ENCODE measurements at regions not wholly inside any gene's neighbourhood (a gene's known extent, or its start where the extent isn't known, plus 50 kb on each side); places are given as distances from the start of the nearest gene placed in this dataset.
"Not testable (repeated sequence)": the region's sequence is repeated elsewhere in the genome, so short reads cannot be mapped to it uniquely, and the experiment has no call there.

DNA sequence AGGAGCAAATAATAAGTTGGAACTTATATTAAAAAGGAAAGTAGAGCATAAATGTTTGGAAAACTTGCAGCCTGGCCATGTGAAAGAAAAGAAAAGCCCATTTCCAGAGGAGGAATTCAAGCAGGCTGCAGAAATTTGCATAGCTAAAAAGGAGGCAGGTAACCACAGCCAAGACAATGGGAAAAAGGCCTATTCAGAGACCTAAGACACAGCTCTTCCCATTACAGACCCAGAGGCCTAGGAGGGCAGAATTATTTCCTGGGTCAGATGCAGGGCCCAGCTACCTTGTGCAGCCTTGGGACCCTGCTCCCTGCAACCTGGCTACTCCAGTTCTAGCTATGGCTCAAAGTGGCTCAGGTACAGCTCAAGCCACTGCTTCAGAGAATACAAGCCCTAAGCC, 234.6 kb upstream of the BCHE start:
- Mint-ChIP-seq H3K9me3 (peaks cover 3 to 9% of the 10 kb centered on the region in 2 donors), H3K27ac (no peak overlapping the region), H3K36me3 (no peaks in the 10 kb centered on the region)
- DNase-seq (ENCODE audit: low spot score in 2 of 2) = no peak
- ATAC-seq = no peak

DNA sequence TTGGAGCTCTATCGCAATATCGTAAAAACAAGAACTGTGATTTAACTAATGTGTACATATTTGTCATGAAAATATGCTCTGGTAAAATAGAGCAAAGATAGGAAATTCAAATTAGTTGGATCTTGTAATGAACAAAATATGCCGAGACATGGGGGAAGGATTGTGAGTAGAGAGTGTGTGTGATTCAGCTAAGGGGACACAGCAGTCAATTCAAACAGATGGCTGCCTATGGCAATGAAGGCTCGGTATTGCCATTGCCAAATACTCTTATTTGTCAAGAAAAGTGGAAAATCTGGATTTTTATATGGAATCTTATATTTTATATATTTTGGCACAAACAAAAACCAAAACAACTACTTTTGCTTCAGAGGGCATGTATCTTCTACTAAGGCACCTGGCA, 227.3 kb upstream of the BCHE start:
- Mint-ChIP-seq H3K27ac (no peak overlapping the region), H3K36me3 (no peaks in the 10 kb centered on the region), H3K9me3 (peaks cover 0 to 7% of the 10 kb centered on the region in 2 donors)
- no peak for ATAC-seq
- no peak for DNase-seq (ENCODE audit: low spot score in 2 of 2)

GRCh38 chr3:166060789-166061479, 223.7 kb upstream of the BCHE start:
- no peaks in the 10 kb centered on the region for H3K36me3 Mint-ChIP-seq
- peaks cover 0 to 11% of the 10 kb centered on the region in 2 donors for H3K9me3 Mint-ChIP-seq
- ATAC-seq = no peak
- H3K27ac Mint-ChIP-seq = no peak overlapping the region
- DNase-seq (ENCODE audit: low spot score in 2 of 2) = no peak

GRCh38 chr3:166052440-166052839, 215.2 kb upstream of the BCHE start:
- H3K9me3 Mint-ChIP-seq = peaks cover 12 to 27% of the 10 kb centered on the region in 2 donors
- ATAC-seq = no peak

DNA sequence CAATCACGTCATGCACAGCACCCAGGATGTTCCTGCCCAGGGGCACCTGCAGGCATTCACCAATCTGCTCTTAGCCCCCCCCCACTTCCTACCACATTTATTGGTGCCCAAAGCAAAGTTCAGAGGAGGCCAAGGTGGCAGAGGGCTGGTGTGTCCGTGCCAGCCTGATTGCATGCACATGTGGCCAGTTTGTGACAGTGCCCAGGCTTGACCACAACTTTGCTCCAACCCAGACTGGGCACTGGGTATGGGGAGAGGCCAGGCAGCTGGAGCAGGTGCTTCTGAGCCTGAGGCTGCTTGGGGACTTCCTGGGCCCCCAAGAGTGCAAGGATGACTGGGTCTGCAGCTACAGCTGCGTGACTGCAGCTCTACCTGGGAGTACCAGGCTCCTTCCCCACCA, 192.3 kb upstream of the BCHE start:
- Mint-ChIP-seq H3K36me3 (peaks cover 0 to 4% of the 10 kb centered on the region in 2 donors), H3K9me3 (peaks cover 15 to 16% of the 10 kb centered on the region in 2 donors), H3K27ac (no peak overlapping the region)
- DNase-seq (ENCODE audit: low spot score in 2 of 2) (no peak), ATAC-seq (no peak)

More at GRCh38 chr3:166052440-166052839, 215.2 kb upstream of the BCHE start:
- Mint-ChIP-seq H3K27ac (no peak overlapping the region), H3K36me3 (peaks cover 0 to 4% of the 10 kb centered on the region in 2 donors)
- DNase-seq (ENCODE audit: low spot score in 2 of 2) = no peak

DNA sequence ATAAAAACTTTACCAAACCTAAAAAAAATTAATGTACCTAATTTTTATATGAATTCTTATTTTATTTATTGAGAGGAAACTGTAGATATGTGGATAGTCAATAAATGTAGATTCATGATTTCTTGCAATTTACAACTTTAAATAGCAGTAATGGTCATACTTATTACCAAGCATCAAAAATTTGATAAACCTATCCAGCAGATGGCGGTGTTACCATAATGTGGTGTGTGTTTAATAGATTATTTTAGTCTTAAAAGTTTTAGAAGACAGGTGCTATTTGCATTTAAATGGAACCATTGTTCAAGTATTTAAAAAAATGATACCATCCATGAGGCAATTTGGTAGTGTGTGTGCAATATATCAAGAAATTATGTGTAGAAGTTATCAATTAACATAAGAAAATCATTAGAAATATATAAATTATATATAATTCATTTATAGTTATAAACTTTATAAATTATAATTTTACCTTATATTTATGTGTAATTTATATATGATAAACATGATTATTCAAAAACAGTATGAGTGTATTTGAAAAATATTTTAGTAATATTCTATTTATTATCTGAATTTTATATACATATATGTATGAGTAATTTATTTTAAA, 176.0 kb upstream of the BCHE start:
- no peak for ATAC-seq
- H3K27ac Mint-ChIP-seq = no peak overlapping the region
- H3K36me3 Mint-ChIP-seq = no peaks in the 10 kb centered on the region
- DNase-seq (ENCODE audit: low spot score in 2 of 2) = peak in 1 of 2 donors; percentile 6
- peaks cover 3 to 11% of the 10 kb centered on the region in 2 donors for H3K9me3 Mint-ChIP-seq

DNA sequence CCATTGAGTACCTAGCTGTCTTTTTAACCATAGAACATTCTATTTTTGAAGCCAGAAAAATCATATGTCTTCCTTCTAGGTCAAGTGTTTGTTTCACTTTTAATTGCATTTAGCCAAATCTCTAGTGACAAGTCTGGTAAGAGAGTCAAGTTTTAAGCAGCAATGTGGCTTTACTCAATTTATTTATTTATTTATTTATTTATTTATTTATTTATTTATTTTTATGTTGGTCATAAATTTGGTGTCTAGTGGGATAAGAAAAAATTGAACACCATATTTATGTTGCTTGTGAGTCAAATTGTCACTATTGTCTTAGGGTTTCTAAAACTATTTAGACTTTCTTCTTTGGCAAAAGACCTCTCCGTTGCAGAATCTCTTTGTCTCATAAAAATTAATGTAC, 174.5 kb upstream of the BCHE start:
- H3K9me3 Mint-ChIP-seq = peaks cover 3 to 7% of the 10 kb centered on the region in 2 donors
- ATAC-seq (no peak), DNase-seq (ENCODE audit: low spot score in 2 of 2) (no peak)
- H3K27ac Mint-ChIP-seq = no peak overlapping the region
- H3K36me3 Mint-ChIP-seq = no peaks in the 10 kb centered on the region

- Mint-ChIP-seq H3K36me3 (no peaks in the 10 kb centered on the region), H3K27ac (no peak overlapping the region), H3K9me3 (peaks cover 11 to 12% of the 10 kb centered on the region in 2 donors)
- DNase-seq (ENCODE audit: low spot score in 2 of 2) (no peak), ATAC-seq (no peak)
These were observed 167.9 kb upstream of the BCHE start for GRCh38 chr3:166005126-166005525.

GRCh38 chr3:165994293-165994692, 157.1 kb upstream of the BCHE start:
- Mint-ChIP-seq H3K27ac (no peak overlapping the region), H3K36me3 (no peaks in the 10 kb centered on the region), H3K9me3 (peaks cover 0 to 9% of the 10 kb centered on the region in 2 donors)
- DNase-seq (ENCODE audit: low spot score in 2 of 2) (no peak), ATAC-seq (no peak)

- peaks cover 6 to 7% of the 10 kb centered on the region in 2 donors for H3K9me3 Mint-ChIP-seq
- no peak overlapping the region for H3K27ac Mint-ChIP-seq
- ATAC-seq (no peak), DNase-seq (ENCODE audit: low spot score in 2 of 2) (no peak)
- no peaks in the 10 kb centered on the region for H3K36me3 Mint-ChIP-seq
These were observed 147.4 kb upstream of the BCHE start for GRCh38 chr3:165984589-165984988.

GRCh38 chr3:165983284-165983683, 146.1 kb upstream of the BCHE start:
- ATAC-seq = no peak
- Mint-ChIP-seq H3K36me3 (no peaks in the 10 kb centered on the region), H3K9me3 (peaks cover 6 to 7% of the 10 kb centered on the region in 2 donors), H3K27ac (no peak overlapping the region)
- no peak for DNase-seq (ENCODE audit: low spot score in 2 of 2)

- Mint-ChIP-seq H3K27ac (no peak overlapping the region), H3K9me3 (no peaks in the 10 kb centered on the region), H3K36me3 (no peaks in the 10 kb centered on the region)
- DNase-seq (ENCODE audit: low spot score in 2 of 2) (no peak), ATAC-seq (no peak)
These were observed 144.1 kb upstream of the BCHE start for GRCh38 chr3:165981318-165981717.

DNA sequence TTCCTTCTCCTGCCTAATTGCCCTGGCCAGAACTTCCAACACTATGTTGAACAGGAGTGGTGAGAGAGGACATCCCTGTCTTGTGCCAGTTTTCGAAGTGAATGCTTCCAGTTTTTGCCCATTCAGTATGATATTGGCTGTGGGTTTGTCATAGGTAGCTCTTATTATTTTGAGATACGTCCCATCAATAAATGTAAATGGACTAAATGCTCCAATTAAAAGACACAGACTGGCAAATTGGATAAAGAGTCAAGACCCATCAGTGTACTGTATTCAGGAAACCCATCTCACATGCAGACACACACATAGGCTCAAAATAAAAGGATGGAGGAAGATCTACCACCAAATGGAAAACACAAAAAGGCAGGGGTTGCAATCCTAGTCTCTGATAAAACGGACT, 123.6 kb upstream of the BCHE start:
- DNase-seq (ENCODE audit: low spot score in 2 of 2); H3K27ac Mint-ChIP-seq; H3K9me3 Mint-ChIP-seq; H3K36me3 Mint-ChIP-seq; ATAC-seq: not testable (repeated sequence)

DNA sequence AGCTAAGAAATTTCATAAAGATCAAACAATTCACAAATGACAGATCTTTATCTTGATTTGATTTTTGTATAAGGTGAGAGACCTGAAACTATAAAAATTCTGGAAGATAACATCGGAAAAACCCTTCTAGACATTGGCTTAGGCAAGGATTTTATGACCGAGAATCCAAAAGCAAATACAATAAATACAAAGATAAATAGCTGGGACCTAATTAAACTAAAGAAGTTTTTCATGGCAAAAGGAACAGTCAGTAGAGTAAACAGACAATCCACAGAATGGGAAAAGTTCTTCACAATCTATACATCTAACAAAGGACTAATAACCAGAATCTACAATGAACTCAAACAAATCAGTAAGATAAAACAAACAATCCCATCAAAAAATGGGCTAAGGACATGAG, 116.9 kb upstream of the BCHE start:
- no peaks in the 10 kb centered on the region for H3K36me3 Mint-ChIP-seq
- no peak for ATAC-seq
- no peak overlapping the region for H3K27ac Mint-ChIP-seq
- peaks cover 10 to 23% of the 10 kb centered on the region in 2 donors for H3K9me3 Mint-ChIP-seq
- DNase-seq (ENCODE audit: low spot score in 2 of 2) = no peak

GRCh38 chr3:165946360-165946759, 109.1 kb upstream of the BCHE start:
- Mint-ChIP-seq H3K9me3 (peaks cover 3 to 5% of the 10 kb centered on the region in 2 donors), H3K27ac (no peak overlapping the region), H3K36me3 (no peaks in the 10 kb centered on the region)
- ATAC-seq = no peak
- DNase-seq (ENCODE audit: low spot score in 2 of 2) = no peak

DNA sequence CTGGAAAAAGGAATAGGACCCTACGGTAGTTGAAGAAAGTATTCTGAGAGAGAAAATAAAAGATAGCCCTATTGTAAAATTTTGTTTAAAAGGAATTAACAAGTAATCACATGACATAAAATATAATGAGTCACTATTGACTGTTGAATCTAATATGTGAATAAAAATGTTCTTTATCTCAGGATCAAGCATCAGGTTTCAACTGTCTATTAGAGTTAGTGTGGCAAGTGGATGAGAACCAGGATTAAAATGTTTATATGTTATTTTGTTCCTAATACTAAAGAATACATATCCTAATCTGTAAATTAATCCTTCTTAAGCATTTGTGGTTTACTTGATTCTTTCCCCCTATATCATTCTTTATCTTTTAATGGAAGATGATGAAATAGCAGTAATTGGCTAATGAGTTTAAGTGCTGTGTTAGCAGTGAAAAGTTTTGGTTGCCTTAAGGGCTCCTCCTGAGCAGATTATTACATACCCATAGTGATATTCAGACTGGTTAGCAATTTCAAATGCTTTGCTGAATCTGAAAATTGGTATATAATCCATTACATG, 101.8 kb upstream of the BCHE start:
- ATAC-seq = no peak
- Mint-ChIP-seq H3K36me3 (no peaks in the 10 kb centered on the region), H3K27ac (no peak overlapping the region), H3K9me3 (peaks cover 17 to 24% of the 10 kb centered on the region in 2 donors)
- DNase-seq (ENCODE audit: low spot score in 2 of 2) = no peak

GRCh38 chr3:165936081-165936480, 98.9 kb upstream of the BCHE start:
- H3K9me3 Mint-ChIP-seq = peaks cover 32 to 37% of the 10 kb centered on the region in 2 donors
- not testable (repeated sequence) for DNase-seq (ENCODE audit: low spot score in 2 of 2); H3K36me3 Mint-ChIP-seq; ATAC-seq; H3K27ac Mint-ChIP-seq
